Iris pigment epithelial cell (primary cell): ENCODE measurements at regions not wholly inside any gene's neighbourhood (a gene's known extent, or its start where the extent isn't known, plus 50 kb on each side); places are given as distances from the start of the nearest gene placed in this dataset.
A peak's percentile ranks its signal among the peaks of the same experiment; 100 is the strongest.

Experiments
- DNase-seq: peaks from one replicate; pipeline ENCODE4 v3.0.0-alpha.2; 2011; ENCODE audit warnings: low read depth

DNA sequence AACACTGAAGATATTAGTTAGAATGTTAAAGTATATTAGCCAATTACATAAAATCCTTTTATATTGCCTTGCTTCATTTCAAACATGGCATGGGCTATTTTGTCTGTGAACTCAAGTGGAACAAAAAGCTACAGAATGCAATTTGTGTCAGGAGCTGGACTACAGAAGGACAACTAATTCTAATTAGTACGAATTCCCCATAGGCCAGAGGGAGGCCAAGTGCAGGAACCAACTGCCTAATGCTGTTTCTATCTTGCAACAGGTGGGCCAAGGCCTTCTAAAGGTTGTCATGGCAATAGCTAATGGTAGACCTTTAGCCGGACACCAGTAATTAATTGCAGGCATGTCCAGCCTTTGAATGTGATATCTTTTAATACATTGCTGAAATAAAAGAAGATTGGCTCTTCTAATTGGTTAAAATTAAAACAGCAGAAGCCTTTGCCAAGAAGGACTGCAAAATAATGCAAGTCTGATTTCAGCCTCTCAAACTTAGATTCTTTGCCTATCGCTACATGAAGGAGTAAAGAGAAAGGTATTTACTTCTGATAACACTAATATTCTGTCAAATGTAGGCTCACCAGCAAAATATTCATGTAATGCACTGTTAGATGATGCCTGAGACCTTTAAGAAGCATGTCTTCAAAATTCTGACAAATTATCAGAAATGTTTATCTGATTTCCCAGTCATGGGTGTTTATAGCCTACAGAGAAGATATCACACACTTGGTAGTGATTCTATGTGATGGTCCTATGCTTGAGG lies 232.1 kb downstream of the LMO4 start:
- DNase-seq, result peak; percentile 38

DNA sequence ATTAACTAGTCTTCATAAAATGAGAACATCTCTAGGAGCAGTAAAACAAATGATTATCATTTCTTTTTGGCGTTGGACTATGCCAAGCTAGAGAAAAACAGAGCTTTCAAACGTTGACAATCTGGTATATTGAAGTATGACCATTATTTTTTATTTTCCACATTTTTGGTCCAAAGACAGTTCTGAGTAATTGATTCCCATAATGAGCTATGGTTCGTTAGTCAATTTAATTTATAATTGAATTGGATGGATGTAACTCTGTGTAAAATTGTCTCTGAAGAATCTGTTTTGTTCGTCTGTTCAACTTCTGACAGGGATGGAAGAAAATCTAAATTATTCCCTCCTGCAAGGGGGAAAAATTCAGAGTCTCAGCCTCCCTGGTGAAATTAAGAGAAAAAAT lies 234.5 kb downstream of the LMO4 start:
- DNase-seq, result no peak

DNA sequence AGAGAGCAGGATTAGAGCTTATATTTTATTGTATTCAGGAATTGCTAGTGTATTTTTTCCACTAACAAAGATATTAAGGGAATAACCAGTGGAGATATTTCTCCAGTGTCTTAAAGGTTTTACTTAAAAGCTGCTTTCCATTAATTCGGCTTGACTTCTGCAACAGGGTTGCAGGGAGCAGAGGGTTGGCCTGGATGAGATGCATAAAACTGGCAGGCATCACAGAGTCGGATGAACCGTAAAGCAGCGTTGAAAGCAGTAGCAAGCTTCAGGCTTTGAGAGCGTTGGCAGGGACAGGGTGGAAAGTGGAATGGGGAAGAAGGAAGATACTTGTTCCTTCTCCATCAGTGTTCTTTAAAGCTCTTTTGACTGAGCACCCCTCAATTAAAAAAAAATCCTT lies 237.2 kb downstream of the LMO4 start:
- no peak for DNase-seq

DNA sequence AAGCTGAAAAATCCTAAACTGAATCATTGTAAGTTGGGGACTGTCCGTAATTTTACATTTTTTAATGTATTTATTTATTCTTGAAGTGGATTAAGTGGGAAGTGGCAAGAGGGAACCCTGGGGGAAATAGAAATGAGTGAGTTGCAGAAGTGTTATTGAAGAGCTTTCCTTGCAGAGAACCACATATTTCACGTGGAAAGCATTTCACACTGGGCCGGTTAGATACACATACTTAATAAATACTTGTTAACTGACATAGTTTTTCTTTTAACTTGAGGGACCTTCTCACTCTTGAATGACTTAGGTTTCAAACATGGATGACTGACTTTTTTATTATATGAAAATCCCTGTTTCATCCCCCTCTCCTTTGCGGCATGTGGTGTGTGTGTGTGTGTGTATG lies 239.3 kb downstream of the LMO4 start:
- DNase-seq, result no peak

DNA sequence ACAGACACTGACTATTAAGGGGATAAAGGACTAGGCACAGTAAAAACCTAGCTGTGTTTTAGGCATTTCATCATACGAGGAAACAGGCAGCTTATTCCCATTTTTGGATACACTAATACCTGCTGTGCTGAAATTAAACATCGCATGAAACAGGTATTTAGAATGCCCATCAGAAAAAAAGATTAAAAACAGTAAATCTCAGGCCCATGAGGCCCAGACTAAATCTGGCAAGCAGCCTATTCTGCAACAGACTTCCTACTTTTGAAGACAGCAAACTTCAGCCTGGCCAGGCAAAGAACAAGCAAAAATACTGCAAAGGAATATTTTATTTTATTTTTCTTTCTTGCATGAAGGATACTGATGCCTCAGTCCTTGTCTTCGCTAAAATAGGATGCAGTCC lies 240.2 kb downstream of the LMO4 start:
- DNase-seq, result no peak

DNA sequence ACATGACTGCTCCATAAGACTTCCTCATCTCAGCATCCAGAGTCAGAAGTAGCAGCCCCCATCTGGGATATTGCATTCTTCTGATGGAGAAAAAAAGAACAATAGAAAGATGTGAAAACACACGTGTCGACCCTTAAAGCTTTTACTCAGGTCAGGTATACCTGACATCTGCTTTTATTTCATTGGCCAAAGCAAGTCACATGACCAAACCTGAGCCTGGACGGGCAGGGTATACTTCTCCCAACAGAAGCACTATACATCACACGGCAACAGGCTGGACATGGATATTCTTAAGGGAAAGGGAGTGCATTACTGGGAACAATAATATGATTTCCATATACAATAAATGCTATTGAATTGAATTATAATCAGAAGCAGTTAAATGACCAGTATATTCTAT lies 243.3 kb downstream of the LMO4 start:
- DNase-seq, result no peak

DNA sequence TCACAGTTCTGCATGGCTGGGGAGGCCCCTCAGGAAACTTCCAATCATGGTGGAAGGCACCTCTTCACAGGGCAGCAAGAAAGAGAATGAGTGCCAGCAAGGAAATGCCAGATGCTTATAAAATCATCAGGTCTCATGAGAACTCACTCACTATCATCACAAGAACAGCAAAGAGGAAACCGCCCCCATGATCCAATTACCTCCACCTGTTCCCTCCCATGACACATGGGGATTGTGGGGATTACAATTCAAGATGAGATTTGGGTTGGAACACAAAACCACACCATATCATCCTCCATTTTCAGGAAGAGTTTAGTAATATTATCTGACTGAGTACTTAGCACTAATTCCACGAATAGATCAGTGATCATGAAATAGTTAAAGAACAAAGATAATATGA lies 244.2 kb downstream of the LMO4 start:
- no peak for DNase-seq

DNA sequence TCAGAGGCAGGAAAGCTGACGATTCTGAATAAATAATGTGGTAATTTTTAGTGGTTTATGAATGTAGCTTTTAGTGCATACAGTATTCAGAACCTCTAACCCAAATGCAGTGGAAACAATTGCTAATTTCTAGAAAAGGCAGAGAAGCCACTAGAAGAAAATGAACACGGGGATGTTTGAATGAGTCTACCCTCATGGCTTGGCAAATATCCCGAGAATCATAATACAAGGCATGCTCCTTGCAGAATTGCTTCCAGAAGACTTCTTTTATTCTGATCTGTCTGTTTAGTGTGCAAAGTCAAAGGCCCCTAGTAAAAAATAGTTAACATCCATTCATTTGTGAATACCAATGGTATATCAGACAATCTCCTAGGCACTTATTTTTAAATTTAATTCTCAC lies 246.8 kb downstream of the LMO4 start:
- no peak for DNase-seq

DNA sequence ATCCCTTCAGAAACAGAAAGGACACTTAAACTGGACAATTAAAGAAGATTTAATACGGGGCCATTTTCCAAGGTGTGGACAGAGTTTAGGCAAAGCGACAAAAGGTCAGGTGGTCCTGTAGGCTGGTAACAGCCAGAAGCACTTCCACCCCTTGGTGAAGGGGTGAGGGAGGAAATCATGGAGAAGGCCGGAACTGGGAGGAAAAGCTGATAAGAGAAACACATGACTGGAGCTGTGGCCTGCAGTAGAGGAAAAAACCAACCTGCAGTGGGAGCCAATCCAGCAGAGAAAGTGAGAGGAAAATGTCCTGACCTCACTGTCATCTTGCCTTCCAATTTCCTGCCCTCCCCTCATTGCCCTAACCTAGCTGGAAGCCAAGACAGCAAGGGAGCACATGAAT lies 249.8 kb downstream of the LMO4 start:
- no peak for DNase-seq

DNA sequence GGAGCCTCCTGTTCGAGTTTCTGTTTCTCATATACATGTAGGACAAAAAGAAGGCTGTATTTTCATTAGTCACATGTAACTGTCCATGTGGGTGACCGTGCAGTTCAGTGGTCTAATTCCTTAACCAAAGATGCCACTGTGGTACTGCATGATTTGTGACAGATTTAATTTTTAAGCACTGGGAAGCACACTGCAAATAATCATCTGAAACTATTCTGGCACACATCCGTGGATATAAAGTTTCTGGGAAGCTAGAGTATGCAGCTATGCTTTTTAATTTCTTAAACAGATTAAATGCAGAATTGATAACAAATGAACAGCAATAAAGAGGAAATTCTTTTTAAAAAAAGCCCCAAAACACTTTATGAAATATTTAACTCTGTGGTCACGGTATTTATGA lies 254.8 kb downstream of the LMO4 start:
- DNase-seq, result no peak

DNA sequence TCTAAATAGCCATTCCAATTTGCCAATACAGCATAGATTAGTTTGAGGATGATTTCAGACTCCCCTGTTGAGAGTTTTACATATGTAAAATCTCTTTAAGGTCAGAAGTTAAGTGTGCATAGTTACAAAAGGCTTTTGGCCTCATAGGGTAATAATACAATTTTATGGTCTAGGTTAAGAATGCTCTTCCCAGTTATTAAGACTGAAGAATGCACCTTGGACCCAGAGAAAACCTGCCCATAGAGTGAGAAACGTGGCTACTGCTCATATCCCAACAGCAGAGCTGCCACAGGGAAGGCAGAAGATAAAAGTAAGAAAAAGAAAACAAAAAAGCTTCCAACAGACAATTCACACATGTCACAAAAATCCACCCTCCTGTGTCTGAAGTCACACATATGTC lies 255.9 kb downstream of the LMO4 start:
- no peak for DNase-seq

DNA sequence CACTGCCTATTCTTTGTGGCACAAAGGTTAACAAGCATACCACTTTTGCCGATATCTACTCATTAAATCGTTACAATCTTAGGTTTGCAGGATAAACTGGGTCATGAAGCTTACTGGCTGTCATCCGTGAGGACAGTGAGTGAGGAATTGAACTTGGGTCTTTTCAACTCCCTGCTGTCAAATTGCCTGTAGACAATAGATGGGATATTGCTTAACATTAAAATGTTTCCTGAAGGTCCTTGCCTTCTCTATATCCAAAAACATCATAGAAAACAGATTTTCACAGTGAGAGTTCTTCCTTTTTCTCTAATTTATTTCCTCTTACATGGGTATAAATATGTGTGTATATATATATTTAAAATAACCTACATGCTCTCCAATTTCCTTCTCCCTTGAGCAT lies 257.8 kb downstream of the LMO4 start:
- no peak for DNase-seq

DNA sequence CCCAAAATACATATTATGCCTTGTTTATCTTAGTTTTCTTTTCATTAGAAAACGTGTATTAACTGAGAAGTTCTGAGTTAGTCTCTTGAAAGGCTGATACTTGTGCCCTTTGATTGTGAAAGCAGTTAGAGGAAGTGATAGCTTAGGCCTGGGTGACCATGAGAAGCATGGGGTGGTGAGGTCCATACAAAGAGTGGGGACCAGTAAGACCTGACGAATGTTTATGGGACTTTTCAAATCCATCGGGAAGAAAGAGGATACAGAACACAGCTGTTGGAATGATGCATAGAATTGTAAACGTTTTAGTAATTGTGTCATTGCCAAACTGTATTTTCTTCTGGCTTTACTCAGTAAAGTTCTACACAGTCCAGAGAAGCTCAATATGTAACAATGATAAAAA lies 259.8 kb downstream of the LMO4 start:
- no peak for DNase-seq

DNA sequence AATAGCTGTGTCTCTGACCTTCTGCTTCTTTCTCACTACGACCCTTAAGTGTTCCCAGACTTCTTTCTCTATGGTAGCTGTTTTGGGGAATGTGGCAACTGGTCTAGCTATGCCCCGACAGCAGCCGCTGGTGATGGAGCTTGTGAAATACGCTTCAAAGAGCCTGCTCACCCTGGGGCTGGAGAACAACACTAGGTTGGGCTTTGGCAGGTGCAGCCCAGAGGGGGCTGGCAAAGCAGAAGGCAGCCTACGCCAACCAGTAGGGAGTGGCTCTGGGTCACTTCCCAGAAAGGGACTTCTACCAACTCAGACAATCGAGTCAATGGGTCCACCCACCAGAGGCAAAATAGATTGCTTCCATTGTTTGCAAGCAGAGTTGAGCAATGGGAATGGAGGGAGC lies 262.8 kb downstream of the LMO4 start:
- no peak for DNase-seq

DNA sequence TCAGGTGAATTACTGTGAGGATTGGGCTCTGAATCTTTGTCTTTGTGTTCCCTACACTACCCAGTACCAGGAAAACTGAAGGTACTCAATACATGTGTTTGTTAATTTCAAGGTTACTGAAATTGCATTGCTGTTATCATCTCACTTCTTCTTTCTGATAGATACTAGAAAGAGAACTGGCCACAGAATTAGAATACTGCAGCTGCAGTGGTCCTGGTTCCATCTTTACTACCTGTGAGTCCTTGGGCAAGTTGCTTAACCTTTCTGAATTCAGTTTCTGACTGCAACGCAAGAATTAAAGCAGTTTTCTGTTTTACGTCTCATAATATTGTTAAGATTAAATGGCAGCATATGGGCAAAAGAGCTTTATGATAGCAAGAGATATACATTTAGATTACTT lies 263.5 kb downstream of the LMO4 start:
- no peak for DNase-seq

DNA sequence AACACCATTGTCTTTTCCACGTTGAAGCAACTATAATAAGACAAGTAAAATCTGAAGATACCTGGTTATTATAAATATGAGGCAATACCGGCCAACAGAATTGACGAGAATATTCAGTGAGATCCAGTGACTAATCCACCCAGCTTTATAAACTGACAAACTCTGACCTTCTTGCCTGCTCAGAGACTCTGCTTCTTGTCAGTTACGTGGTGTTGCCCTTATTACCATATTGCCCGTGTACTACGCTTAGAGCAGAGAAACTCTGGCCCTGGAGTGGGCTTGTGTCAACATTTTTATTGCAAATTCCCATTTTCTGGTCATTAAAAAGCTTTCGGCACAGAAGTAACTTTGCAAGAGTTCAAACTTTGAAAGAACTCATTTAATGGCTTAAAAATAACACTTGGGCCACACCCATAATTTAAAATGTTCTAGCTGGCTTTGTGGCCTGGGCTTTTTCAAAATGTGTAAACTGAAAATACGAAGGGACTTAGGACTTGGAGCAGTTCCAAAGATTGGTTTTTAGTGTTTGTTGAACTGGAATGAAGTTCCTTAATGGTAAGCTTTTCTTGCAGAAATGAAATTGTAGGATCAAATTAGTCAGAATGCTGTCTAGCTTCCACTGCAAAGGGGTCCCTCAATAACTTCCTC lies 266.2 kb downstream of the LMO4 start:
- DNase-seq, result peak; percentile 11

DNA sequence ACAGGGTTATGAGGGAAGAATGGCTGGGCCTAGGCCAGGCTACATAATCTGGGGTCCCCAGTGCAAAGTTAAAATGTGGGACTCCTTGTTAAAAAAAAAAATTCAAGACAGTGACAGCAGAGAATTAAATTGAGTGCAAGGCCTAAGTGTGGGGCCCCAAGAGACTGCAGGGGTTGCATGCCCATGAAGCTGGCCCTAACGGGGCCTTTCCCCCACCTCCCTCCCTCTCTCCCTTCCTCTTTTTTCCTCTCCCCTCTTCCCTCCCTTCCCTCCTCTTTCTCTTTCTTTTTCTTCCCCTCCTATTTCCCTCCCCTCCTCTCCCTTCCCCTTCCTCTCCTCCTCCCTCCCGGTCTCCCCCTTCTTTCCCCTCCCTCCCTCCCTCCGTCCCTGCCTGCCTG lies 266.7 kb downstream of the LMO4 start:
- DNase-seq, result no peak

DNA sequence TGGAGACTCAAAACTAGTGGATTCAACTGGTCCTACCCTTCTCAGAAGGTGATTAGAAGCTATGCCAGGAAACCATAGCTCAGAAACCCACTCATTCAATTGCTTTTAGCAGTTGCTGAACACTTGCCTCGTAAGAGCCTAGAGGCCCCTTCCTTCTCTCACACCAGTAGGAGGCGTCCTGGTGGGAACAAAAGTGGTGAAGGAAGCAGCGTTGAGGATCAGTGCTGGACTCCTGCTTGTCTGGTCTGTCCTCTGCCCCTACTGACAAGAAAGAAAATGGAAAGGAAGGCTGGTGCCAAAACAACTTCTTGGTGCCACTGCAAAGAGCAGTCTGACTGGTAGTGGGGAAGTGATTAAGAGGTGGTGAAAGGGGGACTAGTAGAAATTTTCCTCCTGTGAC lies 269.7 kb downstream of the LMO4 start:
- DNase-seq, result no peak

DNA sequence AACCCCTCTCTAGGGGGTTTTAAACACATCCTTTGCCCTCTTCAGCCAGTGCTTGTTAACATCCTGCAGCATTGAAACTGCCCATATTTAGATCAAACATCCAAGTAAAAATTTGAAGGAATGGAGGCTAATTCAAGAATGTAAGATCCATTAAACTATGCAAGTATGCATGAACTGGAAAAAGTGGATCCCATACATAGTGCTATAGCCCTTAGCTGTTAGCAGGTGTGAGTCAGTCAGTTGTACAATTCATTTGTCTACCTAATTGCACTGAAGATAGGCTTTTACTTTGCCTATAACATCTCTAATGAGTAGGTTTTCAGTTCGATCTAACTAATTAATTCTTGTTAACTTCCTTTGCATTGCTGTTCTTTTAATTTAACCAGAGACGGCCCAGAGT lies 270.9 kb downstream of the LMO4 start:
- no peak for DNase-seq

DNA sequence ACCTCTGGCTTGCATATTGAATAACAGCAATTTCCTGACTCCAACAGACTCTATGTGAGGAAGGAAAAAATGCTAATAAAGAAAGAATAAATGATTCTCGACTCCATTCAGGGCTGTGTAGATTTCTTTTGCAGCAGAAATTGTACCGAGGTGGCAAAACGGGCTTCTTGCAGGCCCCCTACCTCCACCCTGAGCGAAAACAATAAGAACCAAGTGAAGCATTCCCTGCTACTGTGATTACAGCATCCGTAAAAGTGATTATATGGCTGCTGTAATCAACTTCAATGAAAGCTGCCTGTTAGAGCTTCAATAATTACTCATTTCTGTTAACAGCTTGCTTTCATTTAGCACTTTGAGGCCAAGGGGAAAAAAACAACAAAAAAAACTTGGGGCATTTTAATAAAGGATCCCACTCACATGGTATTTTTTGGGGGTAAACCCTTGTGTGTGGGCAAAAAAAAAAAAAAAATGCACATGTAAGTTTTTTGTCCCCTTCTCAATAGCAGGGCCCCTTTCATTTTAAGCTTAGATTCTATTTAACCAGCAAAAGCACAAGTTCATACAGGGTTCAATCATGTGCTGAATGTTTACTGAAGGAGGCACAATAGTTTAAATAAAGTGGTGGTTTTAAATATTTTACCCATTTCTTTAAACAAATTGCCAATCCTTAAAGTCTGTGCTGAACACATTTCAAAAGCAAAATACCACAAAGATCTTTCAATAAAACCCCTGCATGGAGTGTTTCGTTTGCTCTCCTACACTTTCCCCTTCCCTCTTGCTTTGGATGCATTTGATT lies 271.6 kb downstream of the LMO4 start:
- no peak for DNase-seq

DNA sequence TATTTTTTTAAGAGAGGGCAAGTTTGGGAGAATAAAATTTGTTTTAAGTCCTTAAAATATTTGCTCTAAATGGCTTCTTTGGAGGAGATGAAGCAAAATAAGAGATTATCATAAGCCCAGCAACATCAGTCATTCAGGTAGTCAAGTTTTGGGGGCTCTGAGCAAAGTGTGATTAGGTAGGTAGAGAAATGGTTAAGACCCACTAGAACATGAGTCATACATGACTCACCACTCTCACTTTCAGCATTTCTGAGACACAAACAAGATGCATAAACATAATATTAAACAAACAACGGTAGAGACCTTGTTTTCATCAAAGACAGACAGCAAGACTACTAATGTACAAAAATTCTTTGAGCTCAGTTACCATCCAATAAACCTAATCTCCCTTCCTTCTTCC lies 272.2 kb downstream of the LMO4 start:
- no peak for DNase-seq

DNA sequence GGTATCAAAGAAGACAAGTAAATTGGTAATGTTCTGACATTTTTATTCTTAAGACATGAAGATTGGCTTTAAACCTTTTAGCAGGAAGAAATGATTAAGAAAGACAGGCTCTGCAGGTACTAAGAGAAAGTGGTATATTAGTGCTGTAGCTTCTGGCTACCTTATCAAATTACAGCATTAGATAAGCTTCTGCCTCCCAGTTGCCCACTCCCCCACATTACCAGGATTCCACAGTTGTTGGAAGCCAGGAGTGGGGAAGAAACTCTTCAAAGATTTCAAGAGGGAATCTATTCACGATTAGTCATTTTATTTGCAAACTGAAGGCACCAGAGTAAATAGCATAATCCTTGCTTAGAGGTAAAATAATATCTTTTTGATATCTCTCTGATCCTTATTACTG lies 274.9 kb downstream of the LMO4 start:
- DNase-seq, result no peak

DNA sequence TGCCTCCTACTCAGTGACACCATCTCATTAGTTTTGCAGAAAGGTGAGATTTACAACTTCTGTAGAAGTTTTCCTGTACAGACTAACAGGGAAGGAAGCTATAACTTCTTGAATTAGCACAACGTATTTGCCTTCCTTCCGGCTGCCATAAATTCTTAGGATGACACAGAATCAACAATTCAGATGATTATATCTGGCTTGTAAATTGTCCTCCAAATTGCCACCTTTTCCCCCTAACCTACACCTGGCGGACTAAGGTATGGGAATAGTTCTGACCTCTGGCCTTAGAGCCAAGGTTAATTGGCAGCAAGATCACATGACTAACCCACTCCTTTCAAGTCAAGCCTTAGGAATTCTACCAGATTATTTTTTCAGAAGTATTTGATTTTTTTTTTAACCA lies 284.3 kb downstream of the LMO4 start:
- no peak for DNase-seq
